GM12878 (cell line): ENCODE measurements at regions not wholly inside any gene's neighbourhood (a gene's known extent, or its start where the extent isn't known, plus 50 kb on each side); places are given as distances from the start of the nearest gene placed in this dataset.

Experiments used
- ATAC-seq: fragments of 200-7000 bp; cut with Tn5 transposase; 3 replicates; pipeline ENCODE4 v1.9.1; 2020; ENCODE audit warnings: mild to moderate bottlenecking, moderate library complexity
- BruUV-seq: library from RNA; stranded (reverse); fragments of 400-500 nt; replicated peaks from 2 replicates; lab custom pipeline; 2021; lab: Mats Ljungman, UMichigan
- CTCF ChIA-PET: fragments of 300-600 bp; sonication (Branson Sonifier 250); formaldehyde crosslinking; extraction: SDS; loops from one replicate; lab custom pipeline; 2021; ENCODE audit warnings: inconsistent platforms; lab: Yijun Ruan, JAX
- POLR2A ChIA-PET: fragments of 350-600 bp; formaldehyde crosslinking; extraction: SDS; loops from one replicate; lab custom pipeline; 2021; ENCODE audit warnings: inconsistent platforms; lab: Charles Lee
- RAD21 ChIA-PET: fragments of 300-600 bp; sonication (Branson Sonifier 250); formaldehyde crosslinking; loops from one replicate; lab custom pipeline; 2023; ENCODE audit warnings: antibody characterized with exemption; ENCODE audit not compliant: unreplicated experiment; lab: Charles Lee
- SMC1A ChIA-PET: fragments of 300-600 bp; sonication (Branson Sonifier 250); formaldehyde crosslinking; loops from one replicate; lab custom pipeline; 2023; ENCODE audit not compliant: unreplicated experiment, uncharacterized antibody; lab: Charles Lee
- DNase-seq: peaks from one replicate; pipeline ENCODE4 v3.0.0-alpha.2; 2011; ENCODE audit warnings: low read depth, low spot score
- FAIRE-seq: peaks from 3 replicates; lab custom pipeline; 2011; peaks lifted over from hg19 to GRCh38; lab: Jason Lieb, UNC
- H2AFZ ChIP-seq: 2 replicates; pipeline ENCODE4 v1.6.0; 2011; ENCODE audit warnings: low read depth, low read length, control low read depth; ENCODE audit not compliant: control insufficient read depth
- H3K27ac ChIP-seq: 2 replicates; pipeline ENCODE4 v1.5.1; 2011; ENCODE audit warnings: control low read depth; ENCODE audit not compliant: control insufficient read depth, insufficient read depth
- H3K27me3 ChIP-seq, 2 experiments: replicated peaks in 1 of 2; 2 replicates each; pipeline versions ENCODE4 v1.6.0 to v1.6.1; 2011; ENCODE audit warnings: low read length in 1 of 2; ENCODE audit not compliant: control insufficient read depth in 2 of 2, insufficient read depth in 2 of 2
- H3K36me3 ChIP-seq, 2 experiments: 2 replicates each; pipeline ENCODE4 v1.5.1; 2011; ENCODE audit warnings: low read length in 1 of 2; ENCODE audit not compliant: control insufficient read depth in 2 of 2, insufficient read depth in 2 of 2
- H3K4me1 ChIP-seq: 2 replicates; pipeline ENCODE4 v1.6.1; 2011; ENCODE audit warnings: mild to moderate bottlenecking, low read length, moderate library complexity, mixed read lengths; ENCODE audit not compliant: control insufficient read depth, insufficient read depth
- H3K4me2 ChIP-seq: 2 replicates; pipeline ENCODE4 v1.6.0; 2011; ENCODE audit warnings: control low read depth; ENCODE audit not compliant: control insufficient read depth, insufficient read depth
- H3K4me3 ChIP-seq: fragments of 200-600 bp; sonication (generic); 2 replicates; pipeline ENCODE4 v1.5.1; 2016
- H3K79me2 ChIP-seq: 2 replicates; pipeline ENCODE4 v1.6.0; 2011; ENCODE audit warnings: low read length; ENCODE audit not compliant: control insufficient read depth, insufficient read depth
- H3K9ac ChIP-seq: 2 replicates; pipeline ENCODE4 v1.8.0; 2011; ENCODE audit warnings: low read length, control low read depth, mixed read lengths; ENCODE audit not compliant: control insufficient read depth, insufficient read depth
- H3K9me3 ChIP-seq: replicated peaks from 3 replicates; pipeline ENCODE4 v1.5.1; 2011; ENCODE audit warnings: mild to moderate bottlenecking, low read length; ENCODE audit not compliant: control insufficient read depth, insufficient read depth
- H4K20me1 ChIP-seq: 2 replicates; pipeline ENCODE4 v1.6.0; 2011; ENCODE audit not compliant: control insufficient read depth, insufficient read depth
- CREM ChIP-seq: IDR thresholded peaks from 2 replicates; pipeline ENCODE4 v1.6.1; 2014; ENCODE audit warnings: antibody characterized with exemption, low read depth
- CTCF ChIP-seq, 3 experiments: IDR thresholded peaks in 2 of 3; conservative IDR thresholded peaks in 1 of 3; 2 replicates each; pipeline ENCODE4 v1.5.1; 2011; ENCODE audit warnings: low read depth in 3 of 3, low read length in 3 of 3, mild to moderate bottlenecking in 3 of 3, control low read depth in 2 of 3, moderate library complexity in 2 of 3, inconsistent platforms in 1 of 3, mixed read lengths in 1 of 3; ENCODE audit not compliant: control insufficient read depth in 2 of 3, insufficient read depth in 1 of 3; ENCODE audit errors: extremely low read depth in 1 of 3
- EZH2 ChIP-seq: IDR thresholded peaks from 2 replicates; pipeline ENCODE4 v1.6.1; 2012; ENCODE audit warnings: low read depth, mild to moderate bottlenecking, control low read depth, inconsistent platforms, low read length, borderline replicate concordance; ENCODE audit not compliant: control insufficient read depth
- HCFC1 ChIP-seq: fragments of 150-350 bp; IDR thresholded peaks from 2 replicates; pipeline ENCODE4 v1.6.1; 2014; ENCODE audit warnings: low read length
- IKZF1 ChIP-seq: fragments of 450-650 bp; conservative IDR thresholded peaks from 2 replicates; pipeline ENCODE4 v1.6.1; 2017; ENCODE audit warnings: antibody characterized with exemption, mild to moderate bottlenecking
- NBN ChIP-seq: fragments of 450-650 bp; IDR thresholded peaks from 2 replicates; pipeline ENCODE4 v1.6.1; 2016
- NFYA ChIP-seq: IDR thresholded peaks from 2 replicates; pipeline ENCODE4 v1.6.1; 2011; ENCODE audit warnings: low read depth, mild to moderate bottlenecking, low read length, improper control_type of control experiment, borderline replicate concordance
- RB1 ChIP-seq: fragments of 450-650 bp; formaldehyde crosslinking; IDR thresholded peaks from 2 replicates; pipeline ENCODE4 v1.6.1; 2017; ENCODE audit warnings: mild to moderate bottlenecking, borderline replicate concordance
- SPI1 ChIP-seq: IDR thresholded peaks from 2 replicates; pipeline ENCODE4 v1.6.1; 2011; ENCODE audit warnings: low read depth, mild to moderate bottlenecking, low read length, moderate library complexity, borderline replicate concordance; ENCODE audit not compliant: insufficient read depth
- STAT1 ChIP-seq: fragments of 450-650 bp; conservative IDR thresholded peaks from 2 replicates; pipeline ENCODE4 v1.6.1; 2014; ENCODE audit warnings: antibody characterized with exemption, mild to moderate bottlenecking
- STAT3 ChIP-seq: IDR thresholded peaks from 2 replicates; pipeline ENCODE4 v1.6.1; 2011; ENCODE audit warnings: low read depth, low read length, improper control_type of control experiment
- WGBS: methylation state at CpG from one replicate; pipeline ENCODE4 v1.1.6; 2016; ENCODE audit warnings: low lambda C conversion rate; ENCODE audit not compliant: insufficient replicate concordance, insufficient coverage; ENCODE audit errors: missing lambda C conversion rate; 5-methylcytosine and 5-hydroxymethylcytosine counted together
- in situ Hi-C: fragments of 300-500 bp; cut with MboI; formaldehyde crosslinking; loops from 9 replicates; pipeline ENCODE4 v1.14.3; 2018; ENCODE audit warnings: mixed read lengths
- intact Hi-C: fragments of 100-400 bp; cut with micrococcal nuclease; formaldehyde crosslinking; loops from one replicate; pipeline ENCODE4 v1.14.2; 2022; ENCODE audit not compliant: unreplicated experiment
- TF ChIP-seq, protein P1 (sequence below): fragments of 450-650 bp; IDR thresholded peaks from 2 replicates; pipeline ENCODE4 v1.6.1; 2017; ENCODE audit warnings: mild to moderate bottlenecking, moderate library complexity

DNA sequence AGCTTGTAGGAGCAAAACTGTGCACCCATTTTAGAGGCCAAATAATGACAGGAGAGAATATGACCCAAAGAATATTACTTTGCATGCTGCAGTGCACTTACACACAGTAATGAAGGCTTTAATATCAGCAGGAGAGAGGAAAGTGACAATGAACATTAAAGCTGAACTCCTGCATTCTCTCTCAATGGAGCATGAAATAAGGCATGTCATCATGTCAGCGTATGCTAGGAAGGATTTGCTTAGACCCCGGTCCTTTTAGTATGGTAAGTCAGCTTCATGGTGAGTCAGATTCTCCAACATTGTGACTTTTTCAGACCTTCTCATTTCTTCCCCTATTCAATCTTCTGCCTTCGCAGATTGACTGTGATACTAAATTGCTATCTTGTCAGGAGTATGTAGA is 210.7 kb upstream of the TMPRSS15 start:
- intact Hi-C loops (no loop called here), in situ Hi-C loops (no loop called here)
- no peaks in the 10 kb centered on the region for H4K20me1 ChIP-seq
- no TSS peak for BruUV-seq
- H3K9ac ChIP-seq: no peak overlapping the region
- POLR2A ChIA-PET: no interaction called here
- no peak for DNase-seq
- no peak overlapping the region for H3K27ac ChIP-seq
- H3K9me3 ChIP-seq: no peaks in the 10 kb centered on the region
- no peaks in the 10 kb centered on the region for H3K79me2 ChIP-seq
- RAD21 ChIA-PET: no interaction called here
- H3K4me3 ChIP-seq: no peak overlapping the region
- no peaks in the 10 kb centered on the region for H3K27me3 ChIP-seq
- 34% methylated on average over 3 of the region's 3 CpGs for WGBS
- no peak for ATAC-seq
- SMC1A ChIA-PET: no interaction called here
- no peak overlapping the region for H3K4me2 ChIP-seq
- no peak for FAIRE-seq
- H2AFZ ChIP-seq: no peak overlapping the region
- no peaks in the 10 kb centered on the region for H3K4me1 ChIP-seq
- H3K36me3 ChIP-seq: no peaks in the 10 kb centered on the region
- CTCF ChIA-PET: no interaction called here
- TF ChIP-seq NBN (no peak), IKZF1 (no peak), CTCF (IDR thresholded peaks at IDR 0.05 in 2 of 3, conservative IDR thresholded peaks at IDR 0.05 in 1 of 3; ENCODE audit: control insufficient read depth in 2 of 3, extremely low read depth in 1 of 3, insufficient read depth in 1 of 3, low read depth in 3 of 3, low read length in 3 of 3) (no peak), STAT3 (no peak), RB1 (no peak), EZH2 (no peak), SPI1 (no peak), HCFC1 (no peak), NFYA (no peak), CREM (no peak), STAT1 (no peak)
- TF ChIP-seq, protein P1, sequence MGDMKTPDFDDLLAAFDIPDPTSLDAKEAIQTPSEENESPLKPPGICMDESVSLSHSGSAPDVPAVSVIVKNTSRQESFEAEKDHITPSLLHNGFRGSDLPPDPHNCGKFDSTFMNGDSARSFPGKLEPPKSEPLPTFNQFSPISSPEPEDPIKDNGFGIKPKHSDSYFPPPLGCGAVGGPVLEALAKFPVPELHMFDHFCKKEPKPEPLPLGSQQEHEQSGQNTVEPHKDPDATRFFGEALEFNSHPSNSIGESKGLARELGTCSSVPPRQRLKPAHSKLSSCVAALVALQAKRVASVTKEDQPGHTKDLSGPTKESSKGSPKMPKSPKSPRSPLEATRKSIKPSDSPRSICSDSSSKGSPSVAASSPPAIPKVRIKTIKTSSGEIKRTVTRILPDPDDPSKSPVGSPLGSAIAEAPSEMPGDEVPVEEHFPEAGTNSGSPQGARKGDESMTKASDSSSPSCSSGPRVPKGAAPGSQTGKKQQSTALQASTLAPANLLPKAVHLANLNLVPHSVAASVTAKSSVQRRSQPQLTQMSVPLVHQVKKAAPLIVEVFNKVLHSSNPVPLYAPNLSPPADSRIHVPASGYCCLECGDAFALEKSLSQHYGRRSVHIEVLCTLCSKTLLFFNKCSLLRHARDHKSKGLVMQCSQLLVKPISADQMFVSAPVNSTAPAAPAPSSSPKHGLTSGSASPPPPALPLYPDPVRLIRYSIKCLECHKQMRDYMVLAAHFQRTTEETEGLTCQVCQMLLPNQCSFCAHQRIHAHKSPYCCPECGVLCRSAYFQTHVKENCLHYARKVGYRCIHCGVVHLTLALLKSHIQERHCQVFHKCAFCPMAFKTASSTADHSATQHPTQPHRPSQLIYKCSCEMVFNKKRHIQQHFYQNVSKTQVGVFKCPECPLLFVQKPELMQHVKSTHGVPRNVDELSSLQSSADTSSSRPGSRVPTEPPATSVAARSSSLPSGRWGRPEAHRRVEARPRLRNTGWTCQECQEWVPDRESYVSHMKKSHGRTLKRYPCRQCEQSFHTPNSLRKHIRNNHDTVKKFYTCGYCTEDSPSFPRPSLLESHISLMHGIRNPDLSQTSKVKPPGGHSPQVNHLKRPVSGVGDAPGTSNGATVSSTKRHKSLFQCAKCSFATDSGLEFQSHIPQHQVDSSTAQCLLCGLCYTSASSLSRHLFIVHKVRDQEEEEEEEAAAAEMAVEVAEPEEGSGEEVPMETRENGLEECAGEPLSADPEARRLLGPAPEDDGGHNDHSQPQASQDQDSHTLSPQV: no peak
